Left lobe of liver (tissue), 2 donors: ENCODE measurements at regions not wholly inside any gene's neighbourhood (a gene's known extent, or its start where the extent isn't known, plus 50 kb on each side); places are given as distances from the start of the nearest gene placed in this dataset.
A peak's percentile ranks its signal among the peaks of the same experiment; 100 is the strongest.

ENCODE experiments used
- ATAC-seq: fragments of 200-7000 bp; cut with Tn5 transposase; one replicate; pipeline ENCODE4 v1.9.1; 2020; ENCODE audit warnings: mild to moderate bottlenecking, moderate library complexity
- DNase-seq: peaks from one replicate; pipeline ENCODE4 v3.0.0-alpha.2; 2020; ENCODE audit warnings: low spot score
- donor health status: DM: no; HTN: no; CAD: no; lungs with moderate emphysema.
- donor health status: DM: no; HTN: yes; CAD: no.

GRCh38 chr16:50469744-50470321 is 78.4 kb upstream of the NKD1 start:
- DNase-seq (no peak), ATAC-seq (no peak)

GRCh38 chr16:50469121-50469743 is 79.0 kb upstream of the NKD1 start:
- ATAC-seq (no peak), DNase-seq (no peak)

GRCh38 chr16:50468749-50469078 is 79.5 kb upstream of the NKD1 start:
- ATAC-seq (no peak), DNase-seq (no peak)

GRCh38 chr16:50467943-50468748 is 80.0 kb upstream of the NKD1 start:
- DNase-seq = no peak

GRCh38 chr16:50467559-50467942 is 80.6 kb upstream of the NKD1 start:
- no peak for ATAC-seq
- DNase-seq = no peak

More at GRCh38 chr16:50467943-50468748, 80.0 kb upstream of the NKD1 start:
- peak; percentile 57 for ATAC-seq

GRCh38 chr16:50466170-50466569 is 82.0 kb upstream of the NKD1 start:
- DNase-seq (no peak), ATAC-seq (no peak)

- DNase-seq (no peak), ATAC-seq (no peak)
These were observed 83.6 kb upstream of the NKD1 start for GRCh38 chr16:50464325-50465290.

- peak; percentile 73 for ATAC-seq
- peak; percentile 62 for DNase-seq
These were observed 84.4 kb upstream of the NKD1 start for GRCh38 chr16:50463581-50464324.

- no peak for ATAC-seq
- no peak for DNase-seq
These were observed 85.2 kb upstream of the NKD1 start for GRCh38 chr16:50462793-50463507.

- DNase-seq (no peak), ATAC-seq (peak; percentile 4)
These were observed 86.8 kb upstream of the NKD1 start for GRCh38 chr16:50461400-50461760.

GRCh38 chr16:50460538-50461399 is 87.4 kb upstream of the NKD1 start:
- ATAC-seq (peak; percentile 84), DNase-seq (peak; percentile 69)

GRCh38 chr16:50459496-50460080 is 88.6 kb upstream of the NKD1 start:
- no peak for DNase-seq
- ATAC-seq = no peak

- DNase-seq = no peak
- no peak for ATAC-seq
These were observed 89.3 kb upstream of the NKD1 start for GRCh38 chr16:50458667-50459495.

- no peak for ATAC-seq
- DNase-seq = no peak
These were observed 89.2 kb upstream of the BRD7 start for GRCh38 chr16:50457979-50458491.

- DNase-seq (no peak), ATAC-seq (no peak)
These were observed 88.6 kb upstream of the BRD7 start for GRCh38 chr16:50457423-50457822.

- ATAC-seq (no peak), DNase-seq (no peak)
These were observed 86.6 kb upstream of the BRD7 start for GRCh38 chr16:50455288-50455845.

GRCh38 chr16:50453446-50453845 is 84.7 kb upstream of the BRD7 start:
- ATAC-seq (no peak), DNase-seq (no peak)
